ENCODE measurements at regions not wholly inside any gene's neighbourhood (a gene's known extent, or its start where the extent isn't known, plus 50 kb on each side); places are given as distances from the start of the nearest gene placed in this dataset.
A peak's percentile ranks its signal among the peaks of the same experiment; 100 is the strongest.
"Not testable (repeated sequence)": the region's sequence is repeated elsewhere in the genome, so short reads cannot be mapped to it uniquely, and the experiment has no call there.

- no peak for DNase-seq
Observed at GRCh38 chr6:90719321-90720195, 132.7 kb upstream of the MAP3K7 start.

- no peak for DNase-seq
Observed at GRCh38 chr6:90716376-90716775, 129.5 kb upstream of the MAP3K7 start.

GRCh38 chr6:90715093-90715655, 128.3 kb upstream of the MAP3K7 start:
- DNase-seq = peak; percentile 1

- DNase-seq = no peak
Observed at GRCh38 chr6:90714319-90714718, 127.4 kb upstream of the MAP3K7 start.

GRCh38 chr6:90712114-90712513, 125.2 kb upstream of the MAP3K7 start:
- DNase-seq = no peak

GRCh38 chr6:90709431-90709996, 122.6 kb upstream of the MAP3K7 start:
- no peak for DNase-seq

- DNase-seq = no peak
Observed at GRCh38 chr6:90708206-90708737, 121.4 kb upstream of the MAP3K7 start.

GRCh38 chr6:90707246-90707645, 120.4 kb upstream of the MAP3K7 start:
- DNase-seq = no peak

- no peak for DNase-seq
Observed at GRCh38 chr6:90703336-90703735, 116.5 kb upstream of the MAP3K7 start.

- no peak for DNase-seq
Observed at GRCh38 chr6:90701926-90702325, 115.1 kb upstream of the MAP3K7 start.

- peak; percentile 5 for DNase-seq
Observed at GRCh38 chr6:90701146-90701781, 114.4 kb upstream of the MAP3K7 start.

- DNase-seq = no peak
Observed at GRCh38 chr6:90695316-90695715, 108.4 kb upstream of the MAP3K7 start.

GRCh38 chr6:90694802-90695201, 107.9 kb upstream of the MAP3K7 start:
- DNase-seq = no peak

- no peak for DNase-seq
Observed at GRCh38 chr6:90691823-90692222, 105.0 kb upstream of the MAP3K7 start.

GRCh38 chr6:90689172-90689571, 102.3 kb upstream of the MAP3K7 start:
- DNase-seq = no peak

GRCh38 chr6:90687775-90688380, 101.0 kb upstream of the MAP3K7 start:
- no peak for DNase-seq

GRCh38 chr6:90681863-90682262, 95.0 kb upstream of the MAP3K7 start:
- DNase-seq = no peak

GRCh38 chr6:90678049-90678779, 91.3 kb upstream of the MAP3K7 start:
- no peak for DNase-seq

GRCh38 chr6:90677440-90677839, 90.6 kb upstream of the MAP3K7 start:
- DNase-seq = no peak

GRCh38 chr6:90676516-90677300, 89.8 kb upstream of the MAP3K7 start:
- no peak for DNase-seq

GRCh38 chr6:90675107-90675506, 88.2 kb upstream of the MAP3K7 start:
- not testable (repeated sequence) for DNase-seq

All from fibroblast of upper back skin (primary cell).